ENCODE measurements at regions not wholly inside any gene's neighbourhood (a gene's known extent, or its start where the extent isn't known, plus 50 kb on each side); places are given as distances from the start of the nearest gene placed in this dataset.

- H3K23me2 ChIP-seq (ENCODE audit: low read depth, low read length) = no peaks in the 10 kb centered on the region; the same call in 1 of the 2 replicates
- no peaks in the 10 kb centered on the region for H3K36me3 ChIP-seq (ENCODE audit: control insufficient read depth in 2 of 4, insufficient read depth in 4 of 4, low read length in 3 of 4)
- no peaks in the 10 kb centered on the region for H3K27me3 ChIP-seq (replicated peaks in 1 of 4; ENCODE audit: control insufficient read depth in 3 of 4, extremely low read depth in 1 of 4, insufficient read depth in 3 of 4, low read length in 3 of 4)
- 88% methylated on average over 1 of the region's 1 CpG; no CpG with 5 or more reads in 1 of the 2 experiments for WGBS, 2 experiments (ENCODE audit: extremely low coverage in 1 of 2, insufficient coverage in 1 of 2, insufficient read length in 1 of 2, insufficient replicate concordance in 2 of 2, low coverage in 1 of 2, low lambda C conversion rate in 2 of 2, missing lambda C conversion rate in 1 of 2)
- no peak overlapping the region for H2BK20ac ChIP-seq (ENCODE audit: low read length)
- DNase-seq (ENCODE audit: low read depth in 1 of 2, low spot score in 2 of 2) (no peak), FAIRE-seq (no peak)
- H2BK120ac ChIP-seq (replicated peaks; ENCODE audit: low read depth, low read length) = no peak overlapping the region
- no peak overlapping the region for H4K91ac ChIP-seq (replicated peaks; ENCODE audit: insufficient read length, low read length)
- no peak overlapping the region for H3K56ac ChIP-seq (replicated peaks; ENCODE audit: insufficient read length, low read depth, low read length)
- no peaks in the 10 kb centered on the region for H3K79me2 ChIP-seq (ENCODE audit: control insufficient read depth in 1 of 2, insufficient read depth in 2 of 2, low read length in 2 of 2)
- no peak overlapping the region for H3K9ac ChIP-seq (replicated peaks in 1 of 4; ENCODE audit: extremely low read depth in 1 of 4, low read depth in 3 of 4, low read length in 3 of 4)
- CTCF ChIA-PET (ENCODE audit: partially characterized antibody) = no interaction called here
- no peaks in the 10 kb centered on the region for H3K79me1 ChIP-seq (ENCODE audit: low read depth, low read length)
- H3K4me3 ChIP-seq (ENCODE audit: extremely low read depth in 1 of 4, insufficient read depth in 2 of 4, low read depth in 3 of 4, low read length in 4 of 4) = no peak overlapping the region
- no peak overlapping the region for H2BK12ac ChIP-seq (ENCODE audit: low read depth, low read length)
- no peaks in the 10 kb centered on the region for H3K9me3 ChIP-seq (ENCODE audit: insufficient read depth in 2 of 2, low read depth in 1 of 2, low read length in 1 of 2)
- no peak overlapping the region for H3K14ac ChIP-seq (ENCODE audit: insufficient read length)
- no peaks in the 10 kb centered on the region for H3K4me1 ChIP-seq (replicated peaks in 1 of 4; ENCODE audit: control insufficient read depth in 3 of 4, insufficient read depth in 4 of 4, low read length in 3 of 4)
- no peak overlapping the region for H2BK15ac ChIP-seq (ENCODE audit: low read length)
- H4K8ac ChIP-seq (ENCODE audit: extremely low read depth, insufficient read depth, low read length) = no peak overlapping the region
- no peak overlapping the region for H2BK5ac ChIP-seq (ENCODE audit: low read depth, low read length)
- POLR2A ChIA-PET (ENCODE audit: partially characterized antibody) = no interaction called here
- no peaks in the 10 kb centered on the region for H4K20me1 ChIP-seq (replicated peaks in 1 of 2; ENCODE audit: control insufficient read depth in 1 of 2, insufficient read depth in 2 of 2, low read length in 2 of 2)
- H2AK5ac ChIP-seq (ENCODE audit: low read depth, low read length) = no peak overlapping the region
- H3K4ac ChIP-seq (replicated peaks; ENCODE audit: insufficient read length, low read depth, low read length) = no peak overlapping the region
- H3K27ac ChIP-seq (ENCODE audit: low read depth, low read length) = no peak overlapping the region
- H3K4me2 ChIP-seq (ENCODE audit: insufficient read depth in 1 of 2, low read depth in 2 of 2, low read length in 2 of 2) = no peak overlapping the region
- no peak overlapping the region for H3K23ac ChIP-seq (ENCODE audit: insufficient read length)
- no peak overlapping the region for H4K5ac ChIP-seq (ENCODE audit: insufficient read length, low read depth, low read length)
- H3K18ac ChIP-seq (ENCODE audit: extremely low read depth, low read length) = no peak overlapping the region
- no peak overlapping the region for H2AFZ ChIP-seq (ENCODE audit: low read length)
- no peak for TF ChIP-seq E2F6 (IDR thresholded peaks at IDR 0.05)
- TF ChIP-seq SIN3A (conservative IDR thresholded peaks at IDR 0.05 in 1 of 2, IDR thresholded peaks at IDR 0.05 in 1 of 2; ENCODE audit: low read depth in 1 of 2, low read length in 2 of 2) = no peak
- no peak for TF ChIP-seq JUN (IDR thresholded peaks at IDR 0.05; ENCODE audit: low read depth, low read length)
- TF ChIP-seq ATF3 (IDR thresholded peaks at IDR 0.05; ENCODE audit: insufficient read depth, low read depth, low read length) = no peak
- TF ChIP-seq CTBP2 (IDR thresholded peaks at IDR 0.05; ENCODE audit: borderline replicate concordance, insufficient read depth, insufficient read length, low read length) = no peak
- TF ChIP-seq KDM5A (IDR thresholded peaks at IDR 0.05; ENCODE audit: low read length) = no peak
- TF ChIP-seq SP2 (IDR thresholded peaks at IDR 0.05; ENCODE audit: low read length) = no peak
- no peak for TF ChIP-seq BACH1 (IDR thresholded peaks at IDR 0.05; ENCODE audit: low read length)
- TF ChIP-seq RFX5 (IDR thresholded peaks at IDR 0.05; ENCODE audit: borderline replicate concordance, low read depth, low read length) = no peak
- TF ChIP-seq HDAC2 (IDR thresholded peaks at IDR 0.05; ENCODE audit: borderline replicate concordance in 1 of 2, low read depth in 2 of 2, low read length in 2 of 2) = no peak
- no peak for TF ChIP-seq CEBPB (IDR thresholded peaks at IDR 0.05; ENCODE audit: low read depth, low read length)
- no peak for TF ChIP-seq FOSL1 (IDR thresholded peaks at IDR 0.05; ENCODE audit: insufficient read depth, low read depth, low read length)
- TF ChIP-seq TAF7 (optimal IDR thresholded peaks at IDR 0.05; ENCODE audit: borderline replicate concordance, low read depth, low read length) = no peak
- no peak for TF ChIP-seq POLR2AphosphoS5 (IDR thresholded peaks at IDR 0.05; ENCODE audit: low read depth, low read length)
Observed at GRCh38 chr11:101786916-101787315, 127.9 kb upstream of the CEP126 start.
